Right lobe of liver (tissue), 6 donors: ENCODE measurements at regions not wholly inside any gene's neighbourhood (a gene's known extent, or its start where the extent isn't known, plus 50 kb on each side); places are given as distances from the start of the nearest gene placed in this dataset.

Source experiments
- ATAC-seq, 4 donors: fragments of 200-7000 bp; cut with Tn5 transposase; one replicate each; pipeline ENCODE4 v1.9.1; 2020; ENCODE audit warnings: mild to moderate bottlenecking in 4 of 4, moderate library complexity in 4 of 4
- DNase-seq, 3 donors: peaks; one replicate each; pipeline ENCODE4 v3.0.0-alpha.2; 2020
- H3K27ac ChIP-seq, 3 donors: fragments of 200-600 bp; one replicate each; pipeline ENCODE4 v1.8.0; 2022
- H3K27me3 ChIP-seq, 2 donors: fragments of 200-600 bp; one replicate each; pipeline ENCODE4 v1.8.0; 2022
- H3K36me3 ChIP-seq, 4 donors: fragments of 200-600 bp; sonication (generic) in 1 of 4; one replicate each; pipeline versions ENCODE4 v1.5.1 to v1.8.0; 2017 to 2022; ENCODE audit warnings: control low read depth in 1 of 4
- H3K4me1 ChIP-seq, 4 donors: fragments of 200-600 bp; sonication (generic) in 1 of 4; one replicate each; pipeline versions ENCODE4 v1.5.1 to v1.8.0; 2017 to 2022; ENCODE audit warnings: control low read depth in 1 of 4
- H3K4me3 ChIP-seq, 3 donors: fragments of 200-600 bp; one replicate each; pipeline ENCODE4 v1.8.0; 2022
- H3K9me3 ChIP-seq, 4 donors: fragments of 200-600 bp; sonication (generic) in 1 of 4; one replicate each; pipeline versions ENCODE4 v1.5.1 to v1.8.0; 2017 to 2022; ENCODE audit warnings: control low read depth in 1 of 4
- CTCF ChIP-seq, 4 donors: fragments of 200-600 bp in 3 of 4; fragments of 450-650 bp in 1 of 4; IDR thresholded peaks; one replicate each; pipeline versions ENCODE4 v1.5.1 to v1.8.0; 2016 to 2022; ENCODE audit warnings: antibody characterized with exemption in 4 of 4, mild to moderate bottlenecking in 2 of 4
- POLR2A ChIP-seq: fragments of 450-650 bp; IDR thresholded peaks from one replicate; pipeline ENCODE4 v1.6.1; 2017; ENCODE audit warnings: antibody characterized with exemption, mild to moderate bottlenecking
- WGBS: methylation state at CpG from one replicate; pipeline ENCODE4 v1.1.6; 2018; ENCODE audit warnings: low coverage, low lambda C conversion rate; ENCODE audit not compliant: insufficient coverage; ENCODE audit errors: missing lambda C conversion rate; 5-methylcytosine and 5-hydroxymethylcytosine counted together
- intact Hi-C, 2 donors: fragments of 100-400 bp; cut with DNase I; formaldehyde crosslinking; loops; one replicate each; pipeline versions ENCODE4 v1.11.2 to v1.14.1; 2022
- donor health status: DM: no; HTN: yes; CAD: no.
- donor health status: DM: no; HTN: no; CAD: no.
- donor health status: DM: no; HTN: no; CAD: no.
- donor health status: DM: no; HTN: yes; CAD: no.
- donor health status: DM: no; HTN: yes; CAD: no.

- 66% methylated on average over 2 of the region's 3 CpGs for WGBS
Measured at GRCh38 chr10:28914701-28915100, 237.4 kb downstream of the BAMBI start.

GRCh38 chr10:28915989-28916588 is 238.8 kb downstream of the BAMBI start:
- H3K36me3 ChIP-seq = no peaks in the 10 kb centered on the region
- no peaks in the 10 kb centered on the region for H3K4me1 ChIP-seq
- no peak overlapping the region for H3K4me3 ChIP-seq
- no peak for DNase-seq
- H3K9me3 ChIP-seq = no peaks in the 10 kb centered on the region
- no peak for TF ChIP-seq CTCF (IDR thresholded peaks at IDR 0.05)
- TF ChIP-seq POLR2A = no peak
- WGBS = 49% methylated on average over 6 of the region's 9 CpGs
- no peak for ATAC-seq
- intact Hi-C loops = no loop called here
- no peak overlapping the region for H3K27ac ChIP-seq
- H3K27me3 ChIP-seq = no peaks in the 10 kb centered on the region

More at GRCh38 chr10:28914701-28915100, 237.4 kb downstream of the BAMBI start:
- H3K4me1 ChIP-seq = no peaks in the 10 kb centered on the region
- no peaks in the 10 kb centered on the region for H3K9me3 ChIP-seq
- DNase-seq (no peak), ATAC-seq (no peak)
- H3K27ac ChIP-seq = no peak overlapping the region
- no peaks in the 10 kb centered on the region for H3K27me3 ChIP-seq
- H3K36me3 ChIP-seq = no peaks in the 10 kb centered on the region
- TF ChIP-seq CTCF (IDR thresholded peaks at IDR 0.05) (no peak), POLR2A (no peak)
- H3K4me3 ChIP-seq = no peak overlapping the region
- intact Hi-C loops = no loop called here

- Histone ChIP-seq H3K36me3 (no peaks in the 10 kb centered on the region), H3K9me3 (no peaks in the 10 kb centered on the region), H3K27ac (no peak overlapping the region), H3K4me1 (no peaks in the 10 kb centered on the region), H3K4me3 (no peak overlapping the region), H3K27me3 (no peaks in the 10 kb centered on the region)
- TF ChIP-seq POLR2A (no peak), CTCF (IDR thresholded peaks at IDR 0.05) (no peak)
- intact Hi-C loops = no loop called here
- DNase-seq (no peak), ATAC-seq (no peak)
- WGBS = 43% methylated on average over 1 of the region's 3 CpGs
Measured at GRCh38 chr10:28920091-28920490, 242.8 kb downstream of the BAMBI start.

- TF ChIP-seq POLR2A (no peak), CTCF (IDR thresholded peaks at IDR 0.05) (no peak)
- Histone ChIP-seq H3K36me3 (no peaks in the 10 kb centered on the region), H3K9me3 (no peaks in the 10 kb centered on the region), H3K27me3 (no peaks in the 10 kb centered on the region), H3K4me3 (no peak overlapping the region), H3K4me1 (no peaks in the 10 kb centered on the region), H3K27ac (no peak overlapping the region)
- no peak for ATAC-seq
- WGBS = 80% methylated on average over 1 of the region's 2 CpGs
- intact Hi-C loops = no loop called here
- DNase-seq = no peak
Measured at GRCh38 chr10:28922127-28922526, 244.8 kb downstream of the BAMBI start.

- no peak for DNase-seq
- no peaks in the 10 kb centered on the region for H3K36me3 ChIP-seq
- H3K4me3 ChIP-seq = no peak overlapping the region
- H3K4me1 ChIP-seq = no peaks in the 10 kb centered on the region
- WGBS = 89% methylated on average over 2 of the region's 2 CpGs
- ATAC-seq = no peak
- TF ChIP-seq POLR2A = no peak
- TF ChIP-seq CTCF (IDR thresholded peaks at IDR 0.05) = no peak
- no peaks in the 10 kb centered on the region for H3K9me3 ChIP-seq
- H3K27ac ChIP-seq = no peak overlapping the region
- no peaks in the 10 kb centered on the region for H3K27me3 ChIP-seq
- intact Hi-C loops = no loop called here
Measured at GRCh38 chr10:28922861-28923260, 245.5 kb downstream of the BAMBI start.
